WI38 (cell line): ENCODE measurements at regions not wholly inside any gene's neighbourhood (a gene's known extent, or its start where the extent isn't known, plus 50 kb on each side); places are given as distances from the start of the nearest gene placed in this dataset.
"Not testable (repeated sequence)": the region's sequence is repeated elsewhere in the genome, so short reads cannot be mapped to it uniquely, and the experiment has no call there.

Experiments used
- H3K4me3 ChIP-seq: 2 replicates; pipeline ENCODE4 v1.5.1; 2011; ENCODE audit warnings: low read depth, mild to moderate bottlenecking, control low read depth, low read length
- CTCF ChIP-seq: IDR thresholded peaks from 2 replicates; pipeline ENCODE4 v1.5.1; 2012; ENCODE audit warnings: low read depth, mild to moderate bottlenecking, control low read depth, low read length

GRCh38 chr7:136452949-136453348, 415.5 kb upstream of the CHRM2 start:
- H3K4me3 ChIP-seq = no peak overlapping the region

GRCh38 chr7:136446751-136447150, 421.7 kb upstream of the CHRM2 start:
- no peak overlapping the region for H3K4me3 ChIP-seq
- no peak for TF ChIP-seq CTCF

More at GRCh38 chr7:136452949-136453348, 415.5 kb upstream of the CHRM2 start:
- TF ChIP-seq CTCF = no peak

- no peak overlapping the region for H3K4me3 ChIP-seq
- no peak for TF ChIP-seq CTCF
Measured at GRCh38 chr7:136441835-136442234, 426.6 kb upstream of the CHRM2 start.

GRCh38 chr7:136431736-136432135, 436.7 kb upstream of the CHRM2 start:
- H3K4me3 ChIP-seq = not testable (repeated sequence)

- no peak for TF ChIP-seq CTCF
- no peak overlapping the region for H3K4me3 ChIP-seq
Measured at GRCh38 chr7:136424058-136424457, 444.4 kb upstream of the CHRM2 start.

- not testable (repeated sequence) for H3K4me3 ChIP-seq
Measured at GRCh38 chr7:136419740-136420139, 442.6 kb upstream of the MTPN start.

GRCh38 chr7:136412952-136413351, 435.8 kb upstream of the MTPN start:
- H3K4me3 ChIP-seq = no peak overlapping the region
- TF ChIP-seq CTCF = no peak

GRCh38 chr7:136405931-136406777, 429.0 kb upstream of the MTPN start:
- no peak overlapping the region for H3K4me3 ChIP-seq
- TF ChIP-seq CTCF = peak; percentile 70
